SK-N-SH (cell line): ENCODE measurements at regions not wholly inside any gene's neighbourhood (a gene's known extent, or its start where the extent isn't known, plus 50 kb on each side); places are given as distances from the start of the nearest gene placed in this dataset.

Experiments
- EP300 ChIP-seq, 2 experiments: IDR thresholded peaks; 2 replicates each; pipeline versions ENCODE4 v1.4.0 to v1.6.1; 2012; ENCODE audit warnings: borderline replicate concordance in 1 of 2, low read depth in 1 of 2, low read length in 1 of 2
- FOXM1 ChIP-seq: IDR thresholded peaks from 2 replicates; pipeline ENCODE4 v1.4.0; 2012; ENCODE audit warnings: low read depth, mild to moderate bottlenecking
- RCOR1 ChIP-seq: fragments of 150-350 bp; IDR thresholded peaks from 2 replicates; pipeline ENCODE4 v1.6.1; 2017; ENCODE audit warnings: antibody characterized with exemption, low read length
- REST ChIP-seq: IDR thresholded peaks from 2 replicates; pipeline ENCODE4 v1.6.1; 2012; ENCODE audit warnings: mild to moderate bottlenecking, low read depth, low read length, moderate library complexity
- TF ChIP-seq, protein P1 (sequence below): fragments of 200-600 bp; sonication (generic); IDR thresholded peaks from 2 replicates; pipeline ENCODE4 v1.6.1; 2017; ENCODE audit warnings: antibody characterized with exemption, mild to moderate bottlenecking, moderate library complexity

DNA sequence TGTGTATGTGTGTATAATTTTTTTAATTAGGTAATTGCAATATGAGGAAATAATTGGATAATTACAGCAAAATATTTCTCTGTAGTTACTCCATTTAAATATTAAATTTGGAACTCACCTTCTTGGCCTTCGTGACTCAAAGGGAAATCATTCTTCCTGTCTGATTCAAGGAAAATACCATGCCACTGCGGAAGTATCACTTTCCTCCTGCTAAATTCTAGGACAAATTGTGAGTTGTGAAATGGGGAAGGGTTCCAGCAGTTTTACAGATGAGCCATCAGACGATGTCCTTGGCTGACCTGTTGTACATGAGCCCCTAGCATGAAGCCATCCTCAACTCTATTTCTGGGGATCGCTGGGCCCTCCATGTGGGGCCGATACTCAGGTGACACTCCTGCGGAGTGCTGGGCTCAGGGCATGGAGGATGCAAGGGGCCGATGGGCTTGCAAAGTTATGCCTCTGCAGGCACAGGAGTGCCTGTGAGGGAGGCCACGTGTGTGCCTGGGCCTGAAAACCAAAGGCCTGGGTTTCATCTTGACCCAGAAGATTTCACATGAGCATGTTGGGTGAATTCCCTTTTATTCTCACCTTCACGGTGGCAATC is 179.6 kb upstream of the TCERG1L start:
- TF ChIP-seq RCOR1 (no peak), REST (no peak), FOXM1 (no peak), EP300 (IDR thresholded peaks at IDR 0.05; ENCODE audit: borderline replicate concordance in 1 of 2, low read depth in 1 of 2, low read length in 1 of 2) (no peak)
- TF ChIP-seq, protein P1, sequence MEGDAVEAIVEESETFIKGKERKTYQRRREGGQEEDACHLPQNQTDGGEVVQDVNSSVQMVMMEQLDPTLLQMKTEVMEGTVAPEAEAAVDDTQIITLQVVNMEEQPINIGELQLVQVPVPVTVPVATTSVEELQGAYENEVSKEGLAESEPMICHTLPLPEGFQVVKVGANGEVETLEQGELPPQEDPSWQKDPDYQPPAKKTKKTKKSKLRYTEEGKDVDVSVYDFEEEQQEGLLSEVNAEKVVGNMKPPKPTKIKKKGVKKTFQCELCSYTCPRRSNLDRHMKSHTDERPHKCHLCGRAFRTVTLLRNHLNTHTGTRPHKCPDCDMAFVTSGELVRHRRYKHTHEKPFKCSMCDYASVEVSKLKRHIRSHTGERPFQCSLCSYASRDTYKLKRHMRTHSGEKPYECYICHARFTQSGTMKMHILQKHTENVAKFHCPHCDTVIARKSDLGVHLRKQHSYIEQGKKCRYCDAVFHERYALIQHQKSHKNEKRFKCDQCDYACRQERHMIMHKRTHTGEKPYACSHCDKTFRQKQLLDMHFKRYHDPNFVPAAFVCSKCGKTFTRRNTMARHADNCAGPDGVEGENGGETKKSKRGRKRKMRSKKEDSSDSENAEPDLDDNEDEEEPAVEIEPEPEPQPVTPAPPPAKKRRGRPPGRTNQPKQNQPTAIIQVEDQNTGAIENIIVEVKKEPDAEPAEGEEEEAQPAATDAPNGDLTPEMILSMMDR = no peak
